ENCODE measurements at regions not wholly inside any gene's neighbourhood (a gene's known extent, or its start where the extent isn't known, plus 50 kb on each side); places are given as distances from the start of the nearest gene placed in this dataset.
A peak's percentile ranks its signal among the peaks of the same experiment; 100 is the strongest.
"Not testable (repeated sequence)": the region's sequence is repeated elsewhere in the genome, so short reads cannot be mapped to it uniquely, and the experiment has no call there.

- intact Hi-C loops (cut with DNase I): no loop called here
- DNase-seq (ENCODE audit: low spot score) (no peak), ATAC-seq (no peak)
Measured at GRCh38 chr6:146962329-146962728, 241.9 kb upstream of the STXBP5 start.

- intact Hi-C loops (cut with DNase I): no loop called here
Measured at GRCh38 chr6:146965110-146965689, 239.0 kb upstream of the STXBP5 start.

DNA sequence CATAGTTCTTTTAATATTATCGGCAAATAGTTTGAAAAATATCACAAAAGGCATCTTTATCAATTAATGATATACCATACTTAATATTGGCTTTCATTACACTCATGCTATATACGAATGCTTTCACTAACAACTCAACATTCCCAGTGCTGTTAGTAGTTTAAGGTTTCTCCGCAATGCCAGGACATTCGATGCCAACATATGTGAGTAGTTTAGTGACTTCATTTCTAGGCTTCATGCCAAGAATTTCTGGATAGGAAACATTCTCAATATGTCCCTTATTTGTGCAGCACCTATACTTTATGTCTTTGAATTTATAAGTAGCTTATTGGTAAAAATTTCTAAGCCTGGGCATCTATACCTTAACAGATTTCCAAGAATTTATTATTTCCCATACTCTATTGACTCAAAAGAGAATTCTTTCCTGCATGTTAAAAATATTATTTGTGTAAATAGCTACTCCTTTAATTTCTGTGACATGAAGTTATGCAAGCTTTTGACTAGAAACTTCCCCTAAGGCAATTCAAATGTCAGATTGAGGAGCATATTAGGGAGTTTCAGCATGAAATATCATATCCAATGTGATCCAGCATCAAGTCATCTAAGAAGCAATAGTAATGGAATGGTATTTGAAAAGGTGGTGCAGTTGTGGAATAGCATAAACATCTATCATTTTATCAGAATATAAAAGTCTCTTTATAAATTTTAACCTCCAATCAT is 236.0 kb upstream of the STXBP5 start:
- no peak for ATAC-seq
- DNase-seq (ENCODE audit: low spot score): no peak
- intact Hi-C loops (cut with DNase I): no loop called here

More at GRCh38 chr6:146965110-146965689, 239.0 kb upstream of the STXBP5 start:
- ATAC-seq (no peak), DNase-seq (ENCODE audit: low spot score) (no peak)

GRCh38 chr6:146972546-146972945 is 231.7 kb upstream of the STXBP5 start:
- intact Hi-C loops (cut with DNase I): no loop called here
- ATAC-seq: no peak

GRCh38 chr6:146974351-146974750 is 229.9 kb upstream of the STXBP5 start:
- intact Hi-C loops (cut with DNase I): no loop called here
- DNase-seq (ENCODE audit: low spot score) (no peak), ATAC-seq (no peak)

More at GRCh38 chr6:146972546-146972945, 231.7 kb upstream of the STXBP5 start:
- no peak for DNase-seq (ENCODE audit: low spot score)

GRCh38 chr6:146975093-146975492 is 229.1 kb upstream of the STXBP5 start:
- DNase-seq (ENCODE audit: low spot score) (no peak), ATAC-seq (no peak)
- intact Hi-C loops (cut with DNase I): no loop called here

DNA sequence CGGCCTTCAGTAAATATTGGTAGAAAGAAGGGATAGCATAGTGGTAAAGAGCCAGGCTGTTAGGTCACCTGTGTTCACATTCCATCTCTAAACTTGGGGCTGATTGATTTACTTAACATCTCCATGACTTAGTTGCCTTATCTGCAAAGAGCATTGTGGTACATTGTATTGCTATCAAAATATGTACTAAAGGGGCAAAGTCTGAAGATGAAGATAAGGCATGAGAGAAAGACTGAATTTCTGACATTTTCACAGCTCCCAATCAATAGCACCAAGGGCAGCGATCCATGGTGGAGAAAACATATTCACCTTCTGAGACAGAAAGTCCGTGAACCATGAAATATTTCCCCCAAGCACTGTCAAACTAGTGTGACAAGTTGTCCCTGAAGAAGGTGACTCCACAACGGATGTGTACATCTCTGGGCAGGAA is 223.3 kb upstream of the STXBP5 start:
- no peak for DNase-seq (ENCODE audit: low spot score)
- intact Hi-C loops (cut with DNase I): no loop called here
- no peak for ATAC-seq

DNA sequence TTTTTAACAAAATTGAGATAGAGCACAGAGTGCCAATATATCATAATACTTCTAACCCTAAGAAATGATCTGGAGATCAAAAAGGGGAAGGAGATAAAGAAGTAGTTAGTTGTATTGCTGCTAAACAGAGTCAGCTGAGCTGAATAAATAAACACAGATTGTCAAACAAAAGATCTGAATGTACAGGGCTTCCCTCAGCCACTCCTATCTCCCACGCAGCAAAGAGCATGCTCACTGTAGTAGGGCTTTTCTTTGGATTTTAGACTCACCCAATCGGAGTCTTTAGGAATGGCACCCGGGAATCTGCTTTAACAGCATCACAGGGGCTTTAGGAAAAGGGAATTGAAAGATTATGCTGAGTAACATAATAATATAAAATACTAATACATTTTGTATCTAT is 222.2 kb upstream of the STXBP5 start:
- intact Hi-C loops (cut with DNase I): no loop called here
- no peak for ATAC-seq
- no peak for DNase-seq (ENCODE audit: low spot score)

- ATAC-seq (no peak), DNase-seq (ENCODE audit: low spot score) (no peak)
- intact Hi-C loops (cut with DNase I): no loop called here
Measured at GRCh38 chr6:146984251-146984924, 219.8 kb upstream of the STXBP5 start.

DNA sequence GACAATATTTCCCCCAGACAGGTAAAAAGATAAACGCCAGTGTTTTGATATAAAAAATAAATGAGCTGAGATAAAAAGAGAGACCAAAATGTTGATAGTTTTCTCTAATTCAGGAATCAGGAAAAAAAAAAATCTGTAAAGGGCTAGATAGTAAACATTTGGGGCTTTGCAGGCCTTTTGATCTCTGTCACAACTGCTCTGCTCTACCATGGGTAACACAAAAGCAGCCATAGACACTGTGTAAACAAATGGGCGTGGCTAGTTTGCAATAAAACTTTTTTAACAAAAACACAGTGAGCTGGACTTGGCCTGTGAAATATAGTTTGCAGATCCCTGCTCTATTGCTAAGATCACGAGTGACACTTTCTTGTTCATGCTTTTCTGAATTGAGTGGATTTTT is 219.1 kb upstream of the STXBP5 start:
- ATAC-seq: no peak
- DNase-seq (ENCODE audit: low spot score): no peak
- intact Hi-C loops (cut with DNase I): no loop called here

- intact Hi-C loops (cut with DNase I): no loop called here
- no peak for DNase-seq (ENCODE audit: low spot score)
Measured at GRCh38 chr6:146985966-146986365, 218.3 kb upstream of the STXBP5 start.

DNA sequence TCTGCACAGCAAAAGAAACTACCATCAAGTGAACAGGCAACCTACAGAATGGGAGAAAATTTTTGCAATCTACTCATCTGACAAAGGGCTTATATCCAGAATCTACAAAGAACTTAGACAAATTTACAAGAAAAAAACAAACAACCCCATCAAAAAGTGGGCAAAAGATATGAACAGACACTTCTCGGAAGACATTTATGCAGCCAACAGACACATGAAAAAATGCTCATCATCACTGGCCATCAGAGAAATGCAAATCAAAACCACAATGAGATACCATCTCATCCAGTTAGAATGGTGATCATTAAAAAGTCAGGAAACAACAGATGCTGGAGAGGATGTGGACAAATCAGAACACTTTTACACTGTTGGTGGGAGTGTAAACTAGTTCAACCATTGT is 216.3 kb upstream of the STXBP5 start:
- intact Hi-C loops (cut with DNase I); DNase-seq (ENCODE audit: low spot score); ATAC-seq: not testable (repeated sequence)

More at GRCh38 chr6:146985966-146986365, 218.3 kb upstream of the STXBP5 start:
- no peak for ATAC-seq

DNA sequence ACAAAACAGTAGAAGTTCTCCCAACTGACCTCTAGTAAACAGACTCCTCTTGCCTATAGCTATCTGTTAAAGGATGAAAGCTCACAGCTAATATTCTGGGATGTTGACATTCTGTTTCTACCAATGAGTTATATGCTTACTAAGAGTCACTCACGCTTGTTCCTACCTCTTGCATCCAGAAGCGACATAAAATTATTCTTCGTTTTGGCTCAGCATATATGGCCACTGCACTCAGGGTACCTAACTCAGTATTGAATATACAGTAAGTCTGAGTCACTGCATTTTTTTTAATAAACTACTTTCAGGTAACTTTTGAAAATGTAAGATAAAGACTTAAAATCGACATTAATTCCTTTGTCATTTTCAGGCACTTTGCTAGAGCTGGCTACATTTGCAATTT is 214.4 kb upstream of the STXBP5 start:
- ATAC-seq (no peak), DNase-seq (ENCODE audit: low spot score) (no peak)
- intact Hi-C loops (cut with DNase I): no loop called here

- DNase-seq (ENCODE audit: low spot score) (no peak), ATAC-seq (no peak)
- intact Hi-C loops (cut with DNase I): no loop called here
Measured at GRCh38 chr6:146990284-146990683, 213.9 kb upstream of the STXBP5 start.

DNA sequence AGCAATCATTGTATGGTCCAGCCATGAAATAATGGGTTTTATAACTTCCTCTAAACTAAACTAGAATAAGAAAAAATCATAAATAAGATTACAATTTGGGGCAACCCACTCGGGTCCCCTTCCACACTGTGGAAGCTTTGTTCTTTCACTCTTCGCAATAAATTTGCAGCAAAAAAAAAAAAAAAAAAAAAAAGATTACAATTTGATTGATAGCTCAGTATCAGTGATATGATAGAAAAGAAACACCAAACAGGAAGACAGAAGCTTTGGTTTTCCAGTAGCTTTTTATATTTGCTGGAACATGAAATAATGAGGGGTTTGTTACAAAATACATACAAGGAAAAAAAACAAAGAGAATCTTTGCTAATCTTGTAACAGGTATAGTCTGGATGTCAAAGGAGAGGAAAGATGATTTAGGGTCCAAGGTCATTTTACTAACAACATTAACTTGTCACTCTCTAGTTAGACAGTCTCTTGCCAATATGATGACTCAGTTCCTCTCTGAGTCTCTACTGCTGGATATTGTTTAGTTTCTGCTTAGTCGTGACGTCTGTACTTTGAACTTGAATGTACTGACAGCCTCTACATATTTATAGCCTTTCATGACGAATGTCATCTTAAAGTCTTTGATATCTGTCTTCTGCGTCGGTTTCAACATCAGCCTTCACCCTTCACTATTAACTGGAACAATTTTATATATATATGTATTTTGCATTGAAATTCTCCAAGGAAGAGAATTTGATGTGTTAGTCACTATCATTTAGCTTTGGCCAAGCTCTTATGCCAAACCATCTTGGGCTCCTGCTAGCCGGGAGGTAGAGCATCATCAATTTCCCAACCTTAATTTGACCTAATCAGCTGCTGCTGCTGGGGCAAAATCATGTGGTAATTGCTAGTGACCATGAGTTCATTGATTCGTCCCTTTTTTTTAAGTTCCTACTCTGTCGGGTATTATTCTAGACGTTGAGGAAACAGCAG is 213.1 kb upstream of the STXBP5 start:
- ATAC-seq (no peak), DNase-seq (ENCODE audit: low spot score) (no peak)
- intact Hi-C loops (cut with DNase I): no loop called here

DNA sequence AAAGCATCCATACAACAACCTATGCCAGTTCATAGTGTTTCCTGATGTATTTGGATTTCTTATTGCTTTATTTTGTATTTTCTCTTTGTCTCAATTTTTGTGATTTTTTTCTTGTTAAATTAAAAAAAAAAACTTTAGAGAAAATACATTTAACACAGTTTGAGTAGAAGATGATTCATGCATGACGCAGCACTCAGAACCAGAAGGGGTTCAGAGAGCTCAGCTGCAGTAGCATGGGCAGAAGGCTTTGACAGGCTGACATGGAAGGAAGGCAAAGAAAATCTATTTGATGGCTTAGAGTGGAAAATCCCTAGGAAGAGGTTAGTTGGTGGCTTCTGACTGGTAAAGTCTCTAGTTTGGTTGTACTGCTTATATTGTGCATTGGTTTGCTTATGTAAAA is 207.2 kb upstream of the STXBP5 start:
- DNase-seq (ENCODE audit: low spot score) (no peak), ATAC-seq (no peak)
- intact Hi-C loops (cut with DNase I): no loop called here

GRCh38 chr6:146999766-147000165 is 204.5 kb upstream of the STXBP5 start:
- DNase-seq (ENCODE audit: low spot score): no peak
- intact Hi-C loops (cut with DNase I): no loop called here
- no peak for ATAC-seq

GRCh38 chr6:147000545-147001488 is 203.4 kb upstream of the STXBP5 start:
- peak; percentile 39 for ATAC-seq
- intact Hi-C loops (cut with DNase I): loop anchor here (1.0 kb wide), 1 partner anchor 19 kb away; no protein-coding TSS in a partner anchor

More at GRCh38 chr6:147000545-147001488, 203.4 kb upstream of the STXBP5 start:
- no peak for DNase-seq (ENCODE audit: low spot score)
